ENCODE measurements at regions not wholly inside any gene's neighbourhood (a gene's known extent, or its start where the extent isn't known, plus 50 kb on each side); places are given as distances from the start of the nearest gene placed in this dataset.

DNA sequence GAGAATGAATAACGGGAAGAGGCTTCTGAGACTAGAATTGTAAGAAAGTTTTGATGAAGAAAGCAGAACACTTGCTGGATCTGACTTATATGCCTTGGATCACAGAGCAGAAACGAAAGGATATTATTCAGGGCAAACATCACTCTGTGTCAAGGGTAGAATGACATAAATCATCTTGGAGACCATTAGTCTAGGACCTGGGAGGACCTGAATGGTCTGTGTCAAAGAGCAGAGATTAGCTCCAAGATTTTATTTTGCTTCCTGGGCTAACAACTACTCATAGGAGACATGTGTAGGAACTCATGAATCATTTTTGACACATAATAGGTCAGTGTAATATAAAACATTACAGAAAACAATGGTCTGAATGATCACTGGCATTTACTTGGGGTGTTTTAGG lies 417.9 kb downstream of the SLCO4C1 start:
- H3K4me3 ChIP-seq (ENCODE audit: low read depth, low read length), result no peak overlapping the region
- DNase-seq (ENCODE audit: low read depth), result no peak
- TF ChIP-seq, protein P1, sequence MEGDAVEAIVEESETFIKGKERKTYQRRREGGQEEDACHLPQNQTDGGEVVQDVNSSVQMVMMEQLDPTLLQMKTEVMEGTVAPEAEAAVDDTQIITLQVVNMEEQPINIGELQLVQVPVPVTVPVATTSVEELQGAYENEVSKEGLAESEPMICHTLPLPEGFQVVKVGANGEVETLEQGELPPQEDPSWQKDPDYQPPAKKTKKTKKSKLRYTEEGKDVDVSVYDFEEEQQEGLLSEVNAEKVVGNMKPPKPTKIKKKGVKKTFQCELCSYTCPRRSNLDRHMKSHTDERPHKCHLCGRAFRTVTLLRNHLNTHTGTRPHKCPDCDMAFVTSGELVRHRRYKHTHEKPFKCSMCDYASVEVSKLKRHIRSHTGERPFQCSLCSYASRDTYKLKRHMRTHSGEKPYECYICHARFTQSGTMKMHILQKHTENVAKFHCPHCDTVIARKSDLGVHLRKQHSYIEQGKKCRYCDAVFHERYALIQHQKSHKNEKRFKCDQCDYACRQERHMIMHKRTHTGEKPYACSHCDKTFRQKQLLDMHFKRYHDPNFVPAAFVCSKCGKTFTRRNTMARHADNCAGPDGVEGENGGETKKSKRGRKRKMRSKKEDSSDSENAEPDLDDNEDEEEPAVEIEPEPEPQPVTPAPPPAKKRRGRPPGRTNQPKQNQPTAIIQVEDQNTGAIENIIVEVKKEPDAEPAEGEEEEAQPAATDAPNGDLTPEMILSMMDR (IDR thresholded peaks at IDR 0.05; ENCODE audit: low read depth, low read length), result no peak
- TF ChIP-seq POLR2A (IDR thresholded peaks at IDR 0.05; ENCODE audit: extremely low read depth, insufficient read length), result no peak

DNA sequence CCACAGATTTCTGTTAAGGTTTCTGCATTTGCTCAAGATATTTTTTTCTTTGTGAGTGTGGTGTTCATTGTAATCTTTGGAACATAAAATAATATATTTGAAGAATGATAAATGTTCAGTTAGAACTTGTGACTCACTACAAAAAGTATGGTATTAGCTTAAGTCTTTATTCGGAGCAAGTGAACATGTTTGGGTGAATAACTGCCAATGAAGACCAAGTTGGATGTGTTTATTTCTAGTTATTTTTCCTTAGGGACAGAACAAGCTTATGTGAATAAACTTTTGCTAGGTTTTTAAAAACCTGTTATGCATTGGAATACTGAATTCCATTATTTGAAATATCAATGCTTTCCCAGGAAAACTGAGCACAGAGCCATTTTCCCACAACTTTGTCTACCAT lies 418.6 kb downstream of the SLCO4C1 start:
- no peak overlapping the region for H3K4me3 ChIP-seq (ENCODE audit: low read depth, low read length)
- TF ChIP-seq, protein P2, sequence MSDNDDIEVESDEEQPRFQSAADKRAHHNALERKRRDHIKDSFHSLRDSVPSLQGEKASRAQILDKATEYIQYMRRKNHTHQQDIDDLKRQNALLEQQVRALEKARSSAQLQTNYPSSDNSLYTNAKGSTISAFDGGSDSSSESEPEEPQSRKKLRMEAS (IDR thresholded peaks at IDR 0.05; ENCODE audit: low read depth, low read length), result no peak
- TF ChIP-seq POLR2A (IDR thresholded peaks at IDR 0.05; ENCODE audit: extremely low read depth, insufficient read length) (no peak), MYC (IDR thresholded peaks at IDR 0.05; ENCODE audit: low read depth, low read length) (no peak)
- TF ChIP-seq, protein P1 (IDR thresholded peaks at IDR 0.05; ENCODE audit: low read depth, low read length), result no peak
- DNase-seq (ENCODE audit: low read depth), result no peak

DNA sequence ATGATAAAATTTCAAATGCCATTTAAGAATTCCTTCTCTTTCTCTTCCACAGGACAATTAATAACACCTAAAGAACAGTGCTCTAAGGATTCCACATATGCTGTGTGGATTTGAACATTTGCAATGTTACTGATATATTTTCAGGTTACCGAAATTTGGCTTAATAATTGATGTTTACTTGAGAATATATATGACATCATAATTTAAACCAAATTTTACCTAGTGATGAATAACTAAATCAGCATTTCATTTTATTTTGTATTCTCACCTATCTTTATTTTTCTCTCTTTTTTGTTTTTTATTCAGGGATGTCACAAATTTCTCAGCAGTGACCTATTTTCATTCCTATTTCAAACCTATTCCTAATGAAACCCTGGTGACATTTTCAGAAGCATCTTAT lies 429.6 kb downstream of the SLCO4C1 start:
- TF ChIP-seq, protein P2 (IDR thresholded peaks at IDR 0.05; ENCODE audit: low read depth, low read length), result no peak
- TF ChIP-seq, protein P1 (IDR thresholded peaks at IDR 0.05; ENCODE audit: low read depth, low read length), result no peak
- no peak for TF ChIP-seq MYC (IDR thresholded peaks at IDR 0.05; ENCODE audit: low read depth, low read length)
- TF ChIP-seq POLR2A (IDR thresholded peaks at IDR 0.05; ENCODE audit: extremely low read depth, insufficient read length), result no peak
- DNase-seq (ENCODE audit: low read depth), result no peak
- no peak overlapping the region for H3K4me3 ChIP-seq (ENCODE audit: low read depth, low read length)

DNA sequence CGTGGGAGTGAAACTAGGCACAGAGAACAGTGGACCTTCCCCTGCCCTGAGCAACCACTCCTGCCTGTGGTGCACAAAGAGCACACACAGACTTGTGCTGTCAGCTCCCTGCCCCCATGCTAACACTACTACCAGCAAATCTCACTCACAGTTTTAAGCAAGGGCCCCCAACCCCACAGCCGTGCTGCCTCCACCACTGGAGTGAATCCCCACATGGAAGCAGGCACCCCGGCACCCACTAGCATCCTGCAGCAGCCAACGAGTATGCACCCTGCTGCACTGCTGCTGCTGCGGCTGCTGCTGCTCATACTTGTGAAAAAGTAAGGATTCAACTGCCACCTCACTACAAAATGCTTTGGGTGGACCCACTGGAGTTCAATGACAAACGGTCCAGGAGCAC lies 435.5 kb downstream of the SLCO4C1 start:
- TF ChIP-seq MYC (IDR thresholded peaks at IDR 0.05; ENCODE audit: low read depth, low read length) (no peak), POLR2A (IDR thresholded peaks at IDR 0.05; ENCODE audit: extremely low read depth, insufficient read length) (no peak)
- TF ChIP-seq, protein P1 (IDR thresholded peaks at IDR 0.05; ENCODE audit: low read depth, low read length), result no peak
- TF ChIP-seq, protein P2 (IDR thresholded peaks at IDR 0.05; ENCODE audit: low read depth, low read length), result no peak
- H3K4me3 ChIP-seq (ENCODE audit: low read depth, low read length), result no peak overlapping the region
- no peak for DNase-seq (ENCODE audit: low read depth)

DNA sequence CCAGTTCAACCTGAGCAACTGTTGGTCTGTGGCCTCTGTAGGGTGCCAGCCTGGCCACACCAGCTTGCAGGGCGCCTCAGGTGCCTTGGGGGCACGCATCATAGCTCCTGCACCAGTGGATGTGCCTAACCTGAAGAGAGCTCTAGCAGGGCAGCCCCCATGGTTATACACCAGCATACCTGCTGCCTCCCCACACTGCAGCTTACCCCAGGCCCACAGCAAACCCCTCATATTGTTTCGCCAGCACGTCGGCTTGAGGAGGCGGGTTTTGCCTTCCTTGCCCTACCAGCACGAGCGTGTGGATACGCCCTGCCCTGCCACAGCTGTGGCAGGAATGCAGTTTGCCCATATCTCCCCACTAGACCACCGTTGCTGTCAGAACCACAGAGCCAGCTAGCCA lies 435.9 kb downstream of the SLCO4C1 start:
- no peak for DNase-seq (ENCODE audit: low read depth)
- TF ChIP-seq POLR2A (IDR thresholded peaks at IDR 0.05; ENCODE audit: extremely low read depth, insufficient read length) (no peak), MYC (IDR thresholded peaks at IDR 0.05; ENCODE audit: low read depth, low read length) (no peak)
- TF ChIP-seq, protein P2 (IDR thresholded peaks at IDR 0.05; ENCODE audit: low read depth, low read length), result no peak
- TF ChIP-seq, protein P1 (IDR thresholded peaks at IDR 0.05; ENCODE audit: low read depth, low read length), result no peak
- no peak overlapping the region for H3K4me3 ChIP-seq (ENCODE audit: low read depth, low read length)

DNA sequence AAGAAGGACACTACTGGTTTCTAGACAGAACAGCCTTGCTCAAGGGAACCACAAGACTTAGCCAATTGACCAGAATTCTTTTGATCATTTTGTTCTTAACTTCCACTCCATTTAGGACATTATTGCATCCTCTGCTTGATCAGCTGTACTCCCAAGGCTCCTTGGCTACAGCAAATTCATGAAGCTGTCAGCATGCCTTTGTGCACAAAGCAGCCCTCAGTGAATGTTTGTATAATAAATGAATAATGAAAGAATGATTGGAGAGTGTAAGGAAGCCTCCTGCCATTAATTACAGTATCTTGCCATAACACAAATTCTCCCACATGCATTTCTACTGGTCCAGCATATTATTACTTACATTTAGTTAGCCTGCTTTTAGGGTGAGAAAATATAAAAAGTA lies 449.6 kb downstream of the SLCO4C1 start:
- H3K4me3 ChIP-seq (ENCODE audit: low read depth, low read length), result no peak overlapping the region
- DNase-seq (ENCODE audit: low read depth), result no peak
- no peak for TF ChIP-seq MYC (IDR thresholded peaks at IDR 0.05; ENCODE audit: low read depth, low read length)
- TF ChIP-seq, protein P1 (IDR thresholded peaks at IDR 0.05; ENCODE audit: low read depth, low read length), result no peak
- TF ChIP-seq, protein P2 (IDR thresholded peaks at IDR 0.05; ENCODE audit: low read depth, low read length), result no peak
